ENCODE measurements at regions not wholly inside any gene's neighbourhood (a gene's known extent, or its start where the extent isn't known, plus 50 kb on each side); places are given as distances from the start of the nearest gene placed in this dataset.

- H3K9me3 ChIP-seq (ENCODE audit: low read depth), result no peaks in the 10 kb centered on the region
- H3K79me2 ChIP-seq (ENCODE audit: insufficient read depth), result no peaks in the 10 kb centered on the region
- 61 to 69% methylated on average over 4 of the region's 4 CpGs for WGBS, 2 experiments (ENCODE audit: low coverage in 1 of 2, low lambda C conversion rate in 2 of 2, missing lambda C conversion rate in 2 of 2)
- no peak overlapping the region for H3K9ac ChIP-seq
- no peaks in the 10 kb centered on the region for H3K27me3 ChIP-seq (replicated peaks; ENCODE audit: insufficient read depth)
- no peak overlapping the region for H3K4me3 ChIP-seq
- DNase-seq, result no peak
- in situ Hi-C loops (cut with MboI), result no loop called here
- H3K4me2 ChIP-seq (ENCODE audit: unreplicated experiment), result no peak overlapping the region
- no peaks in the 10 kb centered on the region; the same call in 1 of the 2 replicates for H3F3A ChIP-seq (ENCODE audit: insufficient read depth)
- H3K36me3 ChIP-seq (ENCODE audit: low read depth), result no peaks in the 10 kb centered on the region
- H2AFZ ChIP-seq, result no peak overlapping the region
- H4K20me1 ChIP-seq (ENCODE audit: insufficient read depth), result no peaks in the 10 kb centered on the region
- H3K27ac ChIP-seq, result no peak overlapping the region
- H3K9me2 ChIP-seq (ENCODE audit: insufficient read depth), result no peaks in the 10 kb centered on the region
- H3K4me1 ChIP-seq (ENCODE audit: insufficient read depth), result peaks cover 13% of the 10 kb centered on the region
- TF ChIP-seq EZH2phosphoT487 (IDR thresholded peaks at IDR 0.05; ENCODE audit: insufficient read depth, low read depth), result no peak
These were observed 50.3 kb upstream of the MACC1 start for GRCh38 chr7:20267482-20267881.

- no peaks in the 10 kb centered on the region for H3K27me3 ChIP-seq (replicated peaks; ENCODE audit: insufficient read depth)
- H3K36me3 ChIP-seq (ENCODE audit: low read depth), result no peaks in the 10 kb centered on the region
- peak; percentile 47 for DNase-seq
- peak overlapping the region; percentile 40; the same call in 1 of the 2 replicates for H2AFZ ChIP-seq
- H3K9ac ChIP-seq, result no peak overlapping the region
- no peak overlapping the region for H3K27ac ChIP-seq
- peaks cover 13% of the 10 kb centered on the region for H3K4me1 ChIP-seq (ENCODE audit: insufficient read depth)
- H3F3A ChIP-seq (ENCODE audit: insufficient read depth), result no peaks in the 10 kb centered on the region; the same call in 1 of the 2 replicates
- H3K4me3 ChIP-seq, result no peak overlapping the region
- no peaks in the 10 kb centered on the region for H3K9me2 ChIP-seq (ENCODE audit: insufficient read depth)
- TF ChIP-seq EZH2 (IDR thresholded peaks at IDR 0.05; ENCODE audit: insufficient read depth, poor library complexity, severe bottlenecking), result no peak
- no peak for TF ChIP-seq EZH2phosphoT487 (IDR thresholded peaks at IDR 0.05; ENCODE audit: insufficient read depth, low read depth)
- 89 to 97% methylated on average over 1 of the region's 1 CpG for WGBS, 2 experiments (ENCODE audit: low coverage in 1 of 2, low lambda C conversion rate in 2 of 2, missing lambda C conversion rate in 2 of 2)
- peak overlapping the region; percentile 66 for H3K4me2 ChIP-seq (ENCODE audit: unreplicated experiment)
- no peaks in the 10 kb centered on the region for H3K9me3 ChIP-seq (ENCODE audit: low read depth)
- H4K20me1 ChIP-seq (ENCODE audit: insufficient read depth), result no peaks in the 10 kb centered on the region
- in situ Hi-C loops (cut with MboI), result no loop called here
- no peaks in the 10 kb centered on the region for H3K79me2 ChIP-seq (ENCODE audit: insufficient read depth)
These were observed 51.6 kb upstream of the MACC1 start for GRCh38 chr7:20268824-20269223.

GRCh38 chr7:20269726-20270125 is 52.5 kb upstream of the MACC1 start:
- H4K20me1 ChIP-seq (ENCODE audit: insufficient read depth), result no peaks in the 10 kb centered on the region
- no peaks in the 10 kb centered on the region for H3K9me3 ChIP-seq (ENCODE audit: low read depth)
- no peaks in the 10 kb centered on the region for H3K36me3 ChIP-seq (ENCODE audit: low read depth)
- H2AFZ ChIP-seq, result 0 out of 2 replicates have a peak overlapping the region, but pooled peaks have one; percentile 5
- no peaks in the 10 kb centered on the region; the same call in 1 of the 2 replicates for H3F3A ChIP-seq (ENCODE audit: insufficient read depth)
- in situ Hi-C loops (cut with MboI), result no loop called here
- TF ChIP-seq EZH2phosphoT487 (IDR thresholded peaks at IDR 0.05; ENCODE audit: insufficient read depth, low read depth), result no peak
- no peak for TF ChIP-seq EZH2 (IDR thresholded peaks at IDR 0.05; ENCODE audit: insufficient read depth, poor library complexity, severe bottlenecking)
- no peak overlapping the region for H3K4me3 ChIP-seq
- no peaks in the 10 kb centered on the region for H3K9me2 ChIP-seq (ENCODE audit: insufficient read depth)
- no peak overlapping the region for H3K4me2 ChIP-seq (ENCODE audit: unreplicated experiment)
- H3K27me3 ChIP-seq (replicated peaks; ENCODE audit: insufficient read depth), result no peaks in the 10 kb centered on the region
- H3K27ac ChIP-seq, result no peak overlapping the region
- no peaks in the 10 kb centered on the region for H3K79me2 ChIP-seq (ENCODE audit: insufficient read depth)
- no peak overlapping the region for H3K9ac ChIP-seq
- peak; percentile 27 for DNase-seq
- H3K4me1 ChIP-seq (ENCODE audit: insufficient read depth), result peaks cover 13% of the 10 kb centered on the region

GRCh38 chr7:20270371-20270770 is 53.2 kb upstream of the MACC1 start:
- H3K4me1 ChIP-seq (ENCODE audit: insufficient read depth), result peaks cover 14% of the 10 kb centered on the region
- no peaks in the 10 kb centered on the region for H3K27me3 ChIP-seq (replicated peaks; ENCODE audit: insufficient read depth)
- no peaks in the 10 kb centered on the region for H3K9me3 ChIP-seq (ENCODE audit: low read depth)
- no peak overlapping the region for H3K9ac ChIP-seq
- 0 out of 2 replicates have a peak overlapping the region, but pooled peaks have one; percentile 5 for H2AFZ ChIP-seq
- in situ Hi-C loops (cut with MboI), result no loop called here
- H3K79me2 ChIP-seq (ENCODE audit: insufficient read depth), result no peaks in the 10 kb centered on the region
- H3K36me3 ChIP-seq (ENCODE audit: low read depth), result no peaks in the 10 kb centered on the region
- no peaks in the 10 kb centered on the region; the same call in 1 of the 2 replicates for H3F3A ChIP-seq (ENCODE audit: insufficient read depth)
- H4K20me1 ChIP-seq (ENCODE audit: insufficient read depth), result no peaks in the 10 kb centered on the region
- no peak for DNase-seq
- WGBS, 2 experiments (ENCODE audit: low coverage in 1 of 2, low lambda C conversion rate in 2 of 2, missing lambda C conversion rate in 2 of 2), result 94 to 97% methylated on average over 2 of the region's 2 CpGs
- no peaks in the 10 kb centered on the region for H3K9me2 ChIP-seq (ENCODE audit: insufficient read depth)
- H3K4me2 ChIP-seq (ENCODE audit: unreplicated experiment), result no peak overlapping the region
- no peak for TF ChIP-seq EZH2phosphoT487 (IDR thresholded peaks at IDR 0.05; ENCODE audit: insufficient read depth, low read depth)
- TF ChIP-seq EZH2 (IDR thresholded peaks at IDR 0.05; ENCODE audit: insufficient read depth, poor library complexity, severe bottlenecking), result no peak
- no peak overlapping the region for H3K4me3 ChIP-seq
- no peak overlapping the region for H3K27ac ChIP-seq

GRCh38 chr7:20270867-20271266 is 53.7 kb upstream of the MACC1 start:
- Histone ChIP-seq H3K36me3 (ENCODE audit: low read depth) (no peaks in the 10 kb centered on the region), H3K4me3 (no peak overlapping the region), H3K27ac (no peak overlapping the region), H3K9me2 (ENCODE audit: insufficient read depth) (no peaks in the 10 kb centered on the region), H3K9ac (no peak overlapping the region), H2AFZ (0 out of 2 replicates have a peak overlapping the region, but pooled peaks have one; percentile 5), H3F3A (ENCODE audit: insufficient read depth) (peaks cover 2% of the 10 kb centered on the region; the same call in 1 of the 2 replicates), H3K4me2 (ENCODE audit: unreplicated experiment) (no peak overlapping the region), H3K79me2 (ENCODE audit: insufficient read depth) (no peaks in the 10 kb centered on the region), H4K20me1 (ENCODE audit: insufficient read depth) (no peaks in the 10 kb centered on the region), H3K27me3 (replicated peaks; ENCODE audit: insufficient read depth) (no peaks in the 10 kb centered on the region), H3K4me1 (ENCODE audit: insufficient read depth) (peaks cover 19% of the 10 kb centered on the region), H3K9me3 (ENCODE audit: low read depth) (no peaks in the 10 kb centered on the region)
- in situ Hi-C loops (cut with MboI), result no loop called here
- no peak for DNase-seq
- 80 to 81% methylated on average over 2 of the region's 2 CpGs for WGBS, 2 experiments (ENCODE audit: low coverage in 1 of 2, low lambda C conversion rate in 2 of 2, missing lambda C conversion rate in 2 of 2)
- TF ChIP-seq EZH2phosphoT487 (IDR thresholded peaks at IDR 0.05; ENCODE audit: insufficient read depth, low read depth), result no peak
- no peak for TF ChIP-seq EZH2 (IDR thresholded peaks at IDR 0.05; ENCODE audit: insufficient read depth, poor library complexity, severe bottlenecking)

All from GM23248 (cell line).